ENCODE measurements at regions not wholly inside any gene's neighbourhood (a gene's known extent, or its start where the extent isn't known, plus 50 kb on each side); places are given as distances from the start of the nearest gene placed in this dataset.
"Not testable (repeated sequence)": the region's sequence is repeated elsewhere in the genome, so short reads cannot be mapped to it uniquely, and the experiment has no call there.

DNA sequence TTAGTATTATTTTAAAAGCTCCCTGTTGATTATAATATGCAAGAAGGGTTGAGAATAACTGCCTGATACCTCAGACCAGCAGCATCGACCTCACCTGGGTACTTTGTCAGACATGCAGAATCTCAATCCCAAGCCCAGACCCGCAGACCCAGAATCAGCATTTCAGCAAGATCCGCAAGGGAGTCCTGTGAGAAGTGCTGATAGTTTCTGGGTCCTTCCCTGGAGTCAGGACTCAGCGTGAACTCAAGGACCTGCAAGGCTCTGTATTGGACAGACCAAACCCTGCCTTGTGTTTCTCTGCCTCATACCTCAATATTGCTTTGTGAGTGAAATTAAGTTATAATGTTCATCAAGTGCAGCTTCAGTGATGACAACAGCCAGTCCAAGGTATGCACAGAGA, 149.5 kb upstream of the NPY start:
- no peak for DNase-seq (ENCODE audit: low spot score)

DNA sequence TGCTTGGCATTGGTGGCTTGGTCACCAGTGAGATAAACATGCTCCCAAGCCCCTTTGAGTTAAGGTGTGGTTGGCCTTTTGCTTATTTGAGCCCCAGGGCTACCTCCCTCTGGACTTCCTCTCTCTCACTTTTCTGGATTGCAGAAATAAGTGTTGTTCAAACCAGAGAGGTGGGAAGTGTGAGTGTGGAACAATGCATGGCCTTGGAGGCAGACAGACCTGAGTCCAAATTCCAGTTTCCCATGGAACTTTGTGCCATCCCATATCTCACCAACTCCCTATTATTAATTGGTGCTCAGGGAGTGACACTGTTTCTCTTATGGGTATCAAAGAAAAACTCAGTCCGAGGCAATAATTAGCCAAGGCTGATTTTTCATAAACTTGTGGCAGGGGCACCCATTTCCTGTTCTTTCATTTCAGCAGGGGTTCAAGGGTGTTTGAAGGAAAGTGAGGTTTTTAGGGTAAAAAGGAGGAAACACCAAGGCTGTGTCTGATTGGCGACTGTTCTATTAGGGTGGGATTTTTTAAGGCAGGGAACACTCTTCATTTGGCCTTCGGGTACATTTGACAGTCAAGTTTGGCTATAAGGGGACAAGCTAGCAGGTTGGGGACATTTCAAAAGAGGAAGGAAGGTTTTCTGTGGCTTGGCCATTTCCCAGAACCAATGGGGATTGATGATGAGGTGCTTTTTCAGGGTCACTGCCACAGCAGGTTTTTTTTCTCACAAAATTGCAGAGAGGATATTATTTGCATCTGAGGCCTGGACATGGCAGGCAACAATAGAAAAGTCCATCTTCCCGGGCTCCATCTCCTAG, 148.8 kb upstream of the NPY start:
- DNase-seq (ENCODE audit: low spot score) = no peak

DNA sequence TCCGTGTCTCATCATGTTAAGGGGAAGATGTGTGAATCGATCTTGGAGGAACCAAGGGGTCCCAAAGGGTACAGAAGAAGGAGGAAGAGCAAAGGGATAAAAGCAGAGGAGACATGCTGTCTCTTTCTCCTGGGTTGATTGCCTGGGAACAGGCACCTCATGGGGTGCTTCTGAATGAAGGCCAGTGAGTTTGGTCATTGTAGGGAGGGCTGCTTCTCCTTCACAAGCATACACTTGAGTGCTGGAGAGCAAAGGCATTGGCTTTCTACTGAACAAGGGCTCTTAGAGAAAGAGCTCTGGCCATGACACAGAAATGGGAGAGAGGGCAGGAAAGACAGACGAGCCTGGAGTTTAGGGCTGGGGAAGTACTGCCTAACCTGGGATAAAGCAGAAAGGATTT, 146.7 kb upstream of the NPY start:
- DNase-seq (ENCODE audit: low spot score) = no peak

DNA sequence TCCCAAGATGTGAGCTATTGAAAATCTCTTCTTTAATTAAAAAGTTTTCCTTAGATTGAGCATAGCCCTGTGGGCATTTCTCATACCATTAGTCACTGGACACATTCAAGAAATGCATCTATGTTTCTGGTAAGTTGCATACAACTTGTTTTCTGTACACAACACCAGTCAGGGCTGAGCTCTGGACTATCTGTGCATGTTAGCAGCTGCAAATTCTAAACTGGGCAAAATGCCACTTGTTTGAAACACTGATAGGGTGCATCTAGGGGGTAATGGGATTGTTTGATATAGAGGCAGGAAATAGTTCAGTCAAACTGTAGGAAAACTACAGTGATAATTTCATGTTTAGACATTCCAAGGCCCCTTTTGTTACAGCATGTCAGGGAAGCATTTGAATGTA, 145.6 kb upstream of the NPY start:
- DNase-seq (ENCODE audit: low spot score) = no peak

DNA sequence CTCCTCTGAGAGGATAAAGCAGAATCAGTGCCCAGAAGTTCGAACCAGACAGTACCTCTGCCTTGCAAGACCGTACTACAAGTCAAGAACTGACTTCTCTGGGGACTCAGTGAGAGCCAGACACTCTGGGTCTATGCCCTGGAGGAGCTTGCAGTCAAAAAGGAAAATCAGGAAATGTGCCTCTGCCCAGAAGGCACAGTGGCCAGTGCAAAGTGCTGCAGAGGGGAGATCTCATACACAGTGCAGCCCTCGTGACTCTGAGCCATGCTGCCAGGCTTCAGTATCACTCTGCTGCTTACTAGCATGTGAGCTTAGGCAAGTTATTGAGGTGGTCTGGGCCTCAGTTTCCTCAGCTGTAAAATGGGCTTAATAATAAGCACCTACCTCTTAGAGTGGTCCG, 144.0 kb upstream of the NPY start:
- DNase-seq (ENCODE audit: low spot score) = no peak

DNA sequence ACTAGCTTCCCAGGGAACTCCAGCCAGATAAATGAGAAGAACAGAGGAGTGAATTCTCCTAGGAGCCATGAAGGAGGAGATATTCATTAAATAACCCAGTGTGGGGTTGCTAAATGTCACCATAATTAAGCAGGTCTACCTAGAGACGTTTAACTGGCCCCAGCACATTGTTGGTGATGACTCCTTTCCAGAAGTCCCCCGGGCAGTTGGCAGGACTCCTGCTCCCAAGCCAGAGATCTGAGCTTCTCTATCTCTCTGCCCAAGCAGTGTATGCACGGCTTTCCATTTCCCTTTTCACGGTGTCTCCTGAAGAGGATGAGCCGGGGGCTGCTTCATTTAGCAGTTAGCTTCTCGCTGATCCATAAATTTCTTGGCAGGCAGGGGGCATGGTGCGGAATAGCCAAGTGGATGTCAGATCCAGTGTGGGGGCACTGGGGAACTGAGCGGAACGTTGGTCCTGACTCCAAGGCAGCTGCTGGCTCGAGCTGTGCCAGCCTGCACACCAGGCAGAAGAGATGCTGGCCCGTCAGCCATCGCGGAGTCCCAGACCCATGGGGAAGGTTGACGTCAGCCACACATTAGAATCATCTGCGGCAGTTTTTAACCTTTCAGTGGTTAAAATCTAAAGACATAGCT, 142.0 kb upstream of the NPY start:
- DNase-seq (ENCODE audit: low spot score) = no peak

DNA sequence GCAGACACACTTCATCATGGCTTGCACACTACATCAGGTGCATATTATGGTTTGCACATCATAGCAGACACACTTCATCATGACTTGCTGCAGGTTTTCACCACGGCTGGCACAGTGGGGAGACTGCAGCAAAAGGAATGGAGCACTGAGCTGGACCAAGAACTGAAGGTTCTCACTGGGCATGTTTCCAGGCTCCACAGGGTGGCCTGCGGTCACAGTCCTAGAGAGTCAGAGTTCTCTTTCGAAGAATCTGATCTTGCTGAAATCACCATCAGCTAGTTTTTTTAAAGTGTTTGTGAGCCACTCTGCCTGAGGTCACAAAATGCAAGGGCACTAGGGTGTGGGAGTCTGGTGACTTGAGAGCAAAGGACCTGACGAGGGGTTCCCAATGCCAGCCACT, 140.4 kb upstream of the NPY start:
- no peak for DNase-seq (ENCODE audit: low spot score)

DNA sequence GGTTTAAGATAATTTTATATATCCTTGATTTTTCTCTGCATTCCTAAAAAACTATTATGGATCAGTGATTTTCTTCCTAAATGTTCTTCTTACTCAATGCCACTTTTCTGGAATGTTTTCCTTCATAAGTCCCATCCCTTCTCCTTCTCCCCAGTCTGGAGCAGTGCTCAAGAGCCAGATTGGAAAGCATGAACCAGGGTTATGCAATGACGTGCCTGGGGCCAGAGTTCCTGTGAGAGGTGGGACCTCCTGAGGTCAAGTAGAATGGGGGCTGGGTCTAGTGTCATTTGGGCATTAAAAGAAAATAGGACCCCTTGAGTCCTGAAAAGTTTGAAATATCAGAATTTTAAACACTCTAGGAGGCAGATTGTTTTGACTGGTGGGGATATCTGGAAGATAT, 132.0 kb upstream of the NPY start:
- DNase-seq (ENCODE audit: low spot score) = no peak

DNA sequence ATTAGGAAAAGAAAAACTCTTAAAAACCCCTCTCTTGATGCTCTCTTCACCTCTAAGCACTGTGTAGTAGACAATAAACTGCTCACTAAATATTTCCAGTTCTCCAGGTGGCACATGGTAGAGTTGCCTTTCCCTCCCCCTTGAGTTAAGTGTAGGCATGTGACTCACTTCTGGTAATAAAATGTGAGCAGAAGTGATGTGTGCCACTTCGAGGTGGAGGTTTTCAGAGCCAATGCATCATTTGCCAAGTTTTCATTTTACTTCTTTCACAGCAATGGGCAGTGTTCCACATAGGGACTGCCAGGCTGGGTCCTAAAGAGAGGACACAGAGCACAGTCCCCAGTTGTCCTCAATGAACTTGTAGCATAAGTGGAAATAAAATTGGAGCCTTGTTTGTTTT, 131.6 kb upstream of the NPY start:
- DNase-seq (ENCODE audit: low spot score) = no peak

DNA sequence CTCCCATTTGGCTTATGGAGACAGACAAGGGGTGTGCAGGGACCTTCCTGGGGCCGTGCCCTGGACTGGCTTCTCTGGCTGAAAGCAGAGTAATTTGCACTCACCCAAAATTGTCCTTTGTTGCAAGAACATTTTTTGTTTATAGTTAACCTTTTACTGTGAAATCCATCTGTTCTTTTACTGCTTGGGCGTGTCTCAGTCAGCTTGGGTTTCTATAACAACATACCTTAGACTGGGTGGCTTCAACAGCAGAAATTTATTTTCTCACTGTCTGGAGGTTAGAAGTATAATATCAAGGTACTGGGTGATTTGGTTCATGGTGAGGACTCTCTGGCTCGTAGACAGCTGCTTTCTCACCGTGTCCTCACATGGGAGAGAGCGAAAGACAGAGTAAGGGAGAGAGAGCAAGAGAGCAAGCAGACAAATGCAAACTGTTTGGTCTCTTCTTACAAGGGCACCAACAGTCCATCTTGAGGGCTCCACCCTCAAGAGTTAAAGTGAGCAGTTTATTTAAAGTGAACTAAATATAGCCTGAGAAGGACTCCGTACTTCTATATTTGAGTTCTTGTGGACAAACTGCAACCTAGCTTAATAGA, 131.0 kb upstream of the NPY start:
- DNase-seq (ENCODE audit: low spot score) = no peak

DNA sequence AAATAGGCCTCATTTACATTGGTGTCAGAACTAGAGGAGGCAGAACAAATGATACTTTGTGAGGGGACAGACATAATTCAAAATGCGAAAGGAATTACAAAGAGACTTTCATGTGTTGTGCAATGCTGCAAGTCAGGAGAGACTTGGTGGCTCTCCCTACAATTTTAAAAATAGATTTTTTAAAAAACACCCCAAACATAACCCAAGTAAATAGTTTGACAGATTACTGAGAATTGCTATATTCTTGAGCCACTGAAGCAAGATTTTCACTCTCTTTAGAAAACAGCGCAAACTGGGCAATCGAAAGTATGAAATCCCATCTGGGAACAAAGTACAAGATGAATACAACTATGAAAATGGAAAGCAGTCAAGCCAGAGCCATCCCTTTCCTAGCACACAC, 126.3 kb upstream of the NPY start:
- DNase-seq (ENCODE audit: low spot score) = no peak

DNA sequence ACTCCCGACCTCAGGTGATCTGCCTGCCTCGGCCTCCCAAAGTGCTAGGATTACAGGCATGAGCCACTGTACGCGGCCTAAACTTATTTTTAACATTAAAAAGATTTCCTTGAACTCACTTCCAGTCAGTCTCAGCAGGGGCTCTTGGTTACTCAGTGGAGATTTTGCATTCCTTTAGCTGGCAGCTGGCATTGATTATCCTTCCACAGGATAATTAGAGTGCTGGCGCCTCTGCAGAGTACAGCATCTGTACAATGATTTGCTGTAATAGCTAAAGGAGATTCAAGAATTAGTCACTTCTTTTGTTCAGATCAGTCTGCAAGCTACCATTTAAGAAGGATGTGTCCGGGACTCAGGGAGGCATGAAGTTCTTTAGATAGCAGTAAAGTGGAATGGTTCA, 125.0 kb upstream of the NPY start:
- no peak for DNase-seq (ENCODE audit: low spot score)

DNA sequence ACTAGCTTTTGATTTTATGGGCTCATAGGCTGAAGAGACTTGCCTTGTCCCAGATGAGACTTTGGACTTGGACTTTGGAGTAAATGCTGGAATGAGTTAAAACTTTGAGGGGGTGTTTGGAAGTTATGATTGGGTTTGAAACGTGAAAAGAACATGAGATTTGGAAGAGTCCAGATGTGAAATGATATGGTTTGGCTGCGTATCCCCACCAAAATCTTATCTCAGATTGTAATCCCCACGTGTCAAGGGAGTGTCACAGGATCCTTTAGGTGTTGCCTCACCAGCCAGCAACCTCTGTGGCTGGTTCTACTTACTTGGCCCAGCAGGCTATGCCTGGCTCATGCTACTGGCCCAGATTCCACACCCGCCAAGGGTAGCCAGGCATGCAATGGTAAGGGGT, 119.6 kb upstream of the NPY start:
- DNase-seq (ENCODE audit: low spot score) = no peak

DNA sequence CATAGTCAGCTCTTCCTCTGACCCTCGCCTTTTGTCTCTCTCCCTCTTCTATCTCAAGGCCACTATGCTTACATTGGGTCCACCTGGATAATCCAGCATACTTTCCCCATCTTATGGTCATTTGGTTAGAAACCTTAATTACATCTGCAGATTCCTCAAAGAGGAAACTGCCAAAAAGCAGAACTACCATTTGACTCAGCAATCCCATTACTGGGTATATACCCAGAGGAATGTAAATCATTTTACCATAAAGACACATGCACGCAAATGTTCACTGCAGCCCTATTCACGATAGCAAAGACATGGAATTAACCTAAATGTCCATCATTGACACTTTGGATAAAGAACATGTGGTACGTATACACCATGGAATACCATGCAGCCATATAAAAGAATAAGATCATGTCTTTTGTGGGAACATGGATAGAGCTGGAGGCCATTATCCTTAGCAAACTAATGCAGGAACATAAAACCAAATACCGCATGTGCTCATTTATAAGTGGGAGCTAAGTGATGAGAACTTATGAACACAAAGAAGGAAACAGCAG, 114.8 kb upstream of the NPY start:
- DNase-seq (ENCODE audit: low spot score) = no peak

DNA sequence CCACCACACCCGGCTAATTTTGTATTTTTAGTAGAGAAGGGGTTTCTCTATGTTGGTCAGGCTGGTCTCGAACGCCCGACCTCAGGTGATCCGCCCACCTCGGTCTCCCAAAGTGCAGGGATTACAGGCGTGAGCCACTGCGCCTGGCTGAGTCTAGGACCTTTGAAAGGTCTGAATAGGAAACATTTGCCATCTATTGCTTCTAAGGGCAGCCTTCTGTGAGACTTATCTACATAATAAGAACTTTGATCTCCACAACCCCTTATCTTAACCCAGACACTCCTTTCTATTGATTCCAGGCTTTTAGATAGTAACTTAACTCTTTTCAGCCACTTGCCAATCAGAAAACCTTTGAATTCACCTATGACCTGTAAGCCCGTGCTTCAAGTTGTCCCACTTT, 112.0 kb upstream of the NPY start:
- not testable (repeated sequence) for DNase-seq (ENCODE audit: low spot score)

DNA sequence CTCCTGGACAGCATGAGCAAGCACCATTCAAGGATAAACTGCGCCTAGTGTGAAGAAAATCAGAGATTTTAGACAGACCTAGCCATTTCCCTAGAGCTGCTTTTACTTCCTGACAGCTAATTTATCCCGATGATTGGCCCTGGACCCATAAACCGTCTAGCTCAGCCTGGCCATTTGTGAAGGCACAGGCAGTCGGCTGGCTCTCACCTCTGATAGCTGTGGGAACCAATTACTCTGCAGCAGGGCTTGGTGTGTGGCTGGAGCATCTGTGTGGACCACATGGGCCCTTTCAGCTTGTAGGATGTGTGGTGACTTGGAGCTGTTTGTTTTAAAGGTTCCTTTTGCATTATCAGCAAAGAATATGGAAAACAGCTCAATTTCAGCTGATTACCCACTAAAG, 111.1 kb upstream of the NPY start:
- DNase-seq (ENCODE audit: low spot score) = no peak

DNA sequence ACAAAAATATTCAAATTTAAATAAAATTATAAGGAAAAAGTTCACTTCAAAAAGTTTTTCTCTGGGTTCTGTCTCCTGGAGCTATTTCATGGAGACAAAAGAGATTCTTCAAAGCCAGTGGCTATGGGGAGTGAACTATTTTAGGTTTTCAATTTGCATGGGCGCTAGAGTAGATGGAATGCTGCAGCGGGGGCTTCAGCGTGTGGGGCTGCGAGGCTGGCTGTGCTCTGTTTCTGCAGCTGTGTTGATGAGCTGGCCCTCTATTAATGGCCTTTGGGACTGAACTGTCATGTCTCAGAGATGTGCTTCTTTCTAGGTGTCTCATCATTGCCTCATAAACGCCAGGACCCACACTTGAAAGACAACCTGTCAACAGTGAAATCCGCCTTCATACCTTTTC, 108.4 kb upstream of the NPY start:
- no peak for DNase-seq (ENCODE audit: low spot score)

DNA sequence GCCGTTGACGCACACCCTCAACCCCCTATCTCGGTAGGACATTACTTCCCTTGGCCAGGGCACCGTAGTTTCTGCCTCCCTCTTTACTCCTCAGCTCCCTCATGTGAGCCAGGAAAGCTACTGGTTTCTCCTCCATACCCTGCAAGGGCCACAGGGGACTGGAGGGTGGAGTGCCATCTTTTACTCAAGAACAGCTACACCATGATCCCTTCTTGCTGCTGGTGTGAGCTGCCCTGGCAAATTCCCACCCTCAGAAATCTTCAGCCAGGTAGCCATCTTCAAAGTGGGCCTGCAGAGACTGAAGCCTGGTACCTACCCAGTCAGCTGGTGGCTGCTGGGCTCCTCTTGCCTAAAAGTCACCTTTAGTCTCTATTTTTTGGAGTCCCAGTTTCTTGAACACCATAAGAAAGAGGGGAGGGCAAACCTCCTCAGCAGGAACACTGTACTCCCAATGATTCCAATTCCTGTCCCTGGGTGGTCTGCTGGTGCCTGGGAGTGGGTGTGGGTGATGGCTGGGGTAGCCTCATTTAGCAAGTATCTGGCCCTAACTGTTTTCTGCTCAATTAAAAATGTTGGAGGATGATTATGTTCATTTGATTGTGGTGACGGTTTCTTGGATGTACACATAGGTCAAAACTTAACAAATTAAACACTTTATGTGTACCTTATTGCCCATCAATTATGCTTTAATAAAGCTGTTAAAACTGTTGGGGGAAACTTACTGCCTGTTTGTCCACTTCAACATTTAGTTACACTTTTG, 105.0 kb upstream of the NPY start:
- DNase-seq (ENCODE audit: low spot score) = no peak

DNA sequence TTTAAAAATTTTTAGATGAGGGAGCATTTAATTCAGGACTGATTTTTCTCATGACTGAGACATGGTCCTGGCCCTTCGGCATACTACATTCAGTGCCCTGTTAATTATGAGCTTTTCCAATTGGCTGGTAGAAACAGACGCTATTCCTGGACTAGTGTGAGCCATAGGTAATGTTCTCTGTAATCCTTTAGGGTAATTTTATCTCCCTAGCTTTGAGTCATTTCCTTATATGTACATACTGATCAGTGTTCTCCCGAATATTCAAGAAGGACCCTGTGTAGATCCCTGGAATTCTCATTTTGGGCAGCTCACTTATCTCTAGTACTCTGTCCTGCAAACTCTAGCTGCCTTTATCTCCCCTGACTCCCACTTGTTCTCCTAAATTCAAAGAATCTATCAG, 92.6 kb upstream of the NPY start:
- no peak for DNase-seq (ENCODE audit: low spot score)

DNA sequence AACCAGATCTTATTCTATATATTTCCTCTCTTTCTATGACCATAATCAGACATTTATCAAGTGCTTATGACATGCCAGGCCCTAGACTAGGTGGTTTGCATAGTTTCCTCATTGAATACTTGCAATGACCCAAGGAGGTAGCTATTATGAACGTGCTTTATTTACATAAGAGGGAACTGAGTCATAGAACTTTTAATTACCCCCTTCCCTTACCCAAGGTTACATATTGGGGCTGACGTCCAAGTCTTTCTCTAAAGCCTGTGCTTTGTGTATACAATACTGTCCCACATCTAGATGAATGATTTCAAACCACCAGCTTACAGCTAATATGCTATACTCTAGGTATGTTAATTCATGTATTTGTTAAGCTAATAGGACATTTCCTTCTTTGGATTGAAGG, 91.9 kb upstream of the NPY start:
- DNase-seq (ENCODE audit: low spot score) = no peak

DNA sequence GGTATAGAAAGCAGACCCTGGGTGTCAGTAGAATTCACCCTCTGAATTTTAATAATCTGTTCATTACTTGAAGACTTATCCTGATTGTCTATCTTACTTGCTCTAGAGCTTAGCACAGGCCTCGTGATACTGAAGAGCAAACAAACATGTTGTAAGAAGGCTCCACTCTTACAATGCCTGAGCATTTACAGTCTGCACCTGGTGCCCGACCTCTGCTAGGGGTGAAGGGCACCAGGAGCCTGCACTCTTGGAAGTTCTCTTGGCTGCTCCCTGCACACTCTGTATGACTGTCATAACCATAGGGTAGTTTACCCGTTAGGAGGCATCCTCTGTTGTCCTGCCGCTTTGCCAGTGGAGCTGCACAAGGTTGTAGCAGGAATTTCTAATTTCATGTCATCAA, 91.3 kb upstream of the NPY start:
- DNase-seq (ENCODE audit: low spot score) = no peak

DNA sequence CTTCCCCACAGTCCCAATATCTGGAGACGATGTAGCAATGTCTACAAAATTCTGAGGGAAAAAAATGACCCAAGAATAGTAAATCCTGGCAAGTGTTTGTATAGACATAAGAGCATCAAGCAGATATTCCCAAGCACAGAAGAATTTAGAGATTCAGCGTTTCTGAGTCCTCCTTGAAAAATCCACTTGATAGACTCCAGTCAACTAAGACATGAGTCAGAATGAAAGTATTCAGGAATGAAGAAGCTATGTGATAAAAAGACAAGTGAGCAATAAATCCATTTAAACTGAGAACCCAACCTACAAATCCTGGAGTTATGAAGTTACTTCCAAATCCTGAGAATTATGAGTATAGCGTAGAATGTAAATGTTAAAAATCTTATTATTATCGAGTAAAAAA, 86.1 kb upstream of the NPY start:
- no peak for DNase-seq (ENCODE audit: low spot score)

DNA sequence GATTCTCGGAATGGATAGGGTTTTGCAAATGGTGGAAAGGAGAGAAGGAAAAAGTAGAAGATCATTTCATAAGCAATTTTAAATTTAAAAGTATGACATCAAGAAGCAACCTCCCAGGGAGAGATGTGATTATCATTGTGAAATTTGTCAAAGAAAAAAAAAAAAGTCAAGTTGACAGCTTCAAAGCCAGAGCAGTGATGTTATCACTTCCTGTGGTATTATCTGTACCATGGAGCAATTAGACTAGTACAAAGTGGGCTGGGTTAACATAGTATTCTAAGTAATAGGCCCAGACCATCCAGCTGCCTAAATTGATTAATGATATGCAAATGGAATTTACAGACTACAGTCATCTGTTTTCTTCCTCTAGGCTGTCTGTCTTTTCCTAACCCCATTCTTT, 84.0 kb upstream of the NPY start:
- peak; percentile 8 for DNase-seq (ENCODE audit: low spot score)
